ENCODE measurements at regions not wholly inside any gene's neighbourhood (a gene's known extent, or its start where the extent isn't known, plus 50 kb on each side); places are given as distances from the start of the nearest gene placed in this dataset.

DNA sequence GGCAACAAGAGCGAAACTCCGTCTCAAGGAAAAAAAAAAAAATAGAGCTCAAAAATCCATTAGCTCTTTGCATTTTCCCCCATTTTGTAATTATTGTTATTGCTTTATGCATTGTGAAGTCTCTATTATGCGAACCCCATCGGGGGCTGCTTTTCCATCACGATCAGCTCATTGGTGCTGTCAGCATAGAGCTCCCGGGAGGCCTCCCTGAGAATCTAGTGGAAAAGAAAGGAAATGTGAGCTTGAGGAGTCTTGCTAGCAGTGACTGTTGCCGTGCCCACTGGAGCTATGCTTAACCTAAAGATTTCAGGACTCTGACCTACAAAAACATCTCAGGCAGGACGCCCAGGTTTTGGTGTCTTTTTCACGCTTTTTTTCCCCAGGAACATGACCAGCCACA is 102.6 kb upstream of the NDUFV2 start (continued):
- TF ChIP-seq SIX5 (IDR thresholded peaks at IDR 0.05; ENCODE audit: low read depth, low read length): no peak
- TF ChIP-seq, protein P1, sequence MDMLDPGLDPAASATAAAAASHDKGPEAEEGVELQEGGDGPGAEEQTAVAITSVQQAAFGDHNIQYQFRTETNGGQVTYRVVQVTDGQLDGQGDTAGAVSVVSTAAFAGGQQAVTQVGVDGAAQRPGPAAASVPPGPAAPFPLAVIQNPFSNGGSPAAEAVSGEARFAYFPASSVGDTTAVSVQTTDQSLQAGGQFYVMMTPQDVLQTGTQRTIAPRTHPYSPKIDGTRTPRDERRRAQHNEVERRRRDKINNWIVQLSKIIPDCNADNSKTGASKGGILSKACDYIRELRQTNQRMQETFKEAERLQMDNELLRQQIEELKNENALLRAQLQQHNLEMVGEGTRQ (IDR thresholded peaks at IDR 0.05; ENCODE audit: low read length): no peak
- no peak for TF ChIP-seq CHD2 (IDR thresholded peaks at IDR 0.05; ENCODE audit: low read length)
- TF ChIP-seq FOSL1 (IDR thresholded peaks at IDR 0.05; ENCODE audit: insufficient read depth, low read depth, low read length): no peak
- TF ChIP-seq CHD1 (IDR thresholded peaks at IDR 0.05; ENCODE audit: low read depth, low read length): no peak
- TF ChIP-seq GTF2F1 (IDR thresholded peaks at IDR 0.05; ENCODE audit: borderline replicate concordance, low read depth, low read length): no peak
- no peak for TF ChIP-seq CBX5 (IDR thresholded peaks at IDR 0.05; ENCODE audit: low read depth, low read length)
- TF ChIP-seq, protein P2, sequence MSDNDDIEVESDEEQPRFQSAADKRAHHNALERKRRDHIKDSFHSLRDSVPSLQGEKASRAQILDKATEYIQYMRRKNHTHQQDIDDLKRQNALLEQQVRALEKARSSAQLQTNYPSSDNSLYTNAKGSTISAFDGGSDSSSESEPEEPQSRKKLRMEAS (IDR thresholded peaks at IDR 0.05): no peak

Measured in H1 (cell line).